H9 (cell line): ENCODE measurements at regions not wholly inside any gene's neighbourhood (a gene's known extent, or its start where the extent isn't known, plus 50 kb on each side); places are given as distances from the start of the nearest gene placed in this dataset.

Experiments used
- DNase-seq: peaks from one replicate; pipeline ENCODE4 v3.0.0-alpha.2; 2017
- H2AFZ ChIP-seq: one replicate; pipeline ENCODE4 v1.6.1; 2013; ENCODE audit warnings: mild to moderate bottlenecking, low read length, control low read depth, moderate library complexity
- H2AK5ac ChIP-seq: 2 replicates; pipeline ENCODE4 v1.6.1; 2013; ENCODE audit warnings: low read length, control low read depth, mixed read lengths; ENCODE audit not compliant: insufficient read length
- H2BK120ac ChIP-seq: one replicate; pipeline ENCODE4 v1.6.1; 2013; ENCODE audit warnings: low read depth, mild to moderate bottlenecking, low read length, control low read depth, inconsistent platforms; ENCODE audit not compliant: poor library complexity, severe bottlenecking
- H2BK12ac ChIP-seq: 2 replicates; pipeline ENCODE4 v1.6.1; 2013; ENCODE audit warnings: low read length, control low read depth, mixed read lengths, low read depth; ENCODE audit not compliant: insufficient read length
- H2BK15ac ChIP-seq: 2 replicates; pipeline ENCODE4 v1.6.1; 2013; ENCODE audit warnings: low read depth, low read length, control low read depth
- H2BK20ac ChIP-seq: one replicate; pipeline ENCODE4 v1.6.1; 2013; ENCODE audit warnings: low read depth, mild to moderate bottlenecking, low read length, control low read depth, inconsistent platforms; ENCODE audit not compliant: poor library complexity, severe bottlenecking
- H2BK5ac ChIP-seq: 2 replicates; pipeline ENCODE4 v1.6.1; 2013; ENCODE audit warnings: low read length, control low read depth, mixed read lengths; ENCODE audit not compliant: insufficient read length
- H3K14ac ChIP-seq: 2 replicates; pipeline ENCODE4 v1.6.1; 2013; ENCODE audit warnings: low read length, control low read depth; ENCODE audit not compliant: insufficient read depth
- H3K18ac ChIP-seq: 2 replicates; pipeline ENCODE4 v1.6.1; 2013; ENCODE audit warnings: low read depth, mild to moderate bottlenecking, mixed read lengths, low read length, control low read depth; ENCODE audit not compliant: insufficient read length
- H3K23ac ChIP-seq: 2 replicates; pipeline ENCODE4 v1.6.1; 2013; ENCODE audit warnings: low read length, control low read depth, mixed read lengths, low read depth; ENCODE audit not compliant: insufficient read length
- H3K23me2 ChIP-seq: 2 replicates; pipeline ENCODE4 v1.6.1; 2013; ENCODE audit warnings: low read depth, mild to moderate bottlenecking, mixed read lengths, low read length, control low read depth; ENCODE audit not compliant: insufficient read length, poor library complexity, severe bottlenecking
- H3K27ac ChIP-seq: 2 replicates; pipeline ENCODE4 v1.5.1; 2013; ENCODE audit warnings: low read length, control low read depth, mixed read lengths, low read depth; ENCODE audit not compliant: insufficient read length
- H3K27me3 ChIP-seq: 2 replicates; pipeline ENCODE4 v1.6.1; 2013; ENCODE audit warnings: low read length, control low read depth, inconsistent platforms; ENCODE audit not compliant: insufficient read depth
- H3K4ac ChIP-seq: 2 replicates; pipeline ENCODE4 v1.6.1; 2013; ENCODE audit warnings: low read depth, mild to moderate bottlenecking, control low read depth, inconsistent platforms, low read length, moderate library complexity
- H3K4me1 ChIP-seq: 2 replicates; pipeline ENCODE4 v1.6.1; 2013; ENCODE audit warnings: low read length, control low read depth, inconsistent platforms; ENCODE audit not compliant: insufficient read depth
- H3K4me2 ChIP-seq: 2 replicates; pipeline ENCODE4 v1.6.1; 2013; ENCODE audit warnings: low read length, control low read depth, mixed read lengths; ENCODE audit not compliant: insufficient read length, insufficient read depth
- H3K56ac ChIP-seq: 2 replicates; pipeline ENCODE4 v1.6.1; 2013; ENCODE audit warnings: low read depth, mild to moderate bottlenecking, mixed read lengths, low read length, control low read depth; ENCODE audit not compliant: insufficient read length
- H3K79me1 ChIP-seq: 2 replicates; pipeline ENCODE4 v1.6.1; 2013; ENCODE audit warnings: low read depth, mild to moderate bottlenecking, moderate library complexity, low read length, control low read depth, inconsistent platforms; ENCODE audit not compliant: insufficient read depth, poor library complexity, severe bottlenecking
- H3K79me2 ChIP-seq: 2 replicates; pipeline ENCODE4 v1.6.1; 2013; ENCODE audit warnings: low read length, control low read depth, inconsistent platforms; ENCODE audit not compliant: insufficient read depth
- H3K9ac ChIP-seq: 2 replicates; pipeline ENCODE4 v1.6.1; 2013; ENCODE audit warnings: low read length, control low read depth, mixed read lengths; ENCODE audit not compliant: insufficient read length; ENCODE audit errors: extremely low read depth
- H3K9me3 ChIP-seq: one replicate; pipeline ENCODE4 v1.6.1; 2013; ENCODE audit warnings: low read depth, low read length, inconsistent platforms; ENCODE audit not compliant: control insufficient read depth
- H3T11ph ChIP-seq: one replicate; pipeline ENCODE4 v1.6.1; 2013; ENCODE audit warnings: mild to moderate bottlenecking, low read length, control low read depth, inconsistent platforms
- H4K20me1 ChIP-seq: one replicate; pipeline ENCODE4 v1.6.1; 2013; ENCODE audit not compliant: control insufficient read depth, insufficient read length, insufficient read depth
- H4K5ac ChIP-seq: 2 replicates; pipeline ENCODE4 v1.6.1; 2013; ENCODE audit warnings: low read depth, mild to moderate bottlenecking, mixed read lengths, low read length, control low read depth; ENCODE audit not compliant: insufficient read length
- H4K8ac ChIP-seq: replicated peaks from 2 replicates; pipeline ENCODE4 v1.6.1; 2013; ENCODE audit warnings: low read length, control low read depth, mixed read lengths, low read depth; ENCODE audit not compliant: insufficient read length
- H4K91ac ChIP-seq: 2 replicates; pipeline ENCODE4 v1.6.1; 2013; ENCODE audit warnings: low read depth, mild to moderate bottlenecking, moderate library complexity, mixed read lengths, low read length, control low read depth; ENCODE audit not compliant: insufficient read length
- H3K27ac Mint-ChIP-seq, 3 experiments: 2 replicates in 2 of 3; 3 replicates in 1 of 3; pipeline ENCODE4 v1.8.0; 2020 to 2021; ENCODE audit warnings: mixed read lengths in 3 of 3, mild to moderate bottlenecking in 1 of 3, moderate library complexity in 1 of 3
- H3K27me3 Mint-ChIP-seq: 2 replicates; pipeline ENCODE4 v1.8.0; 2021; ENCODE audit warnings: low read depth, mild to moderate bottlenecking, moderate library complexity, mixed read lengths
- H3K36me3 Mint-ChIP-seq, 3 experiments: 2 replicates in 2 of 3; 3 replicates in 1 of 3; pipeline ENCODE4 v1.8.0; 2020 to 2021; ENCODE audit warnings: low read depth in 3 of 3, mixed read lengths in 3 of 3; ENCODE audit not compliant: insufficient read depth in 1 of 3
- H3K4me1 Mint-ChIP-seq, 2 experiments: 2 replicates each; pipeline ENCODE4 v1.8.0; 2020; ENCODE audit warnings: mixed read lengths in 2 of 2
- H3K4me3 Mint-ChIP-seq, 2 experiments: 2 replicates in 1 of 2; 3 replicates in 1 of 2; pipeline ENCODE4 v1.8.0; 2020 to 2021; ENCODE audit warnings: mild to moderate bottlenecking in 2 of 2, mixed read lengths in 2 of 2, moderate library complexity in 1 of 2
- H3K9me3 Mint-ChIP-seq, 2 experiments: 2 replicates in 1 of 2; 3 replicates in 1 of 2; pipeline ENCODE4 v1.8.0; 2020; ENCODE audit warnings: mild to moderate bottlenecking in 2 of 2, mixed read lengths in 2 of 2, moderate library complexity in 1 of 2
- WGBS: extraction: QIAGEN DNeasy Blood & Tissue Kit; methylation state at CpG from one replicate; pipeline ENCODE4 v1.1.7; 2013; ENCODE audit warnings: missing lambda C conversion rate, low lambda C conversion rate, mixed read lengths; ENCODE audit not compliant: insufficient read length; ENCODE audit errors: extremely low coverage; 5-methylcytosine and 5-hydroxymethylcytosine counted together
- TF ChIP-seq, protein P1 (sequence below): fragments of 200-600 bp; sonication (generic); conservative IDR thresholded peaks from 3 replicates; pipeline ENCODE4 v1.8.0; 2021; ENCODE audit warnings: antibody characterized with exemption, mild to moderate bottlenecking

DNA sequence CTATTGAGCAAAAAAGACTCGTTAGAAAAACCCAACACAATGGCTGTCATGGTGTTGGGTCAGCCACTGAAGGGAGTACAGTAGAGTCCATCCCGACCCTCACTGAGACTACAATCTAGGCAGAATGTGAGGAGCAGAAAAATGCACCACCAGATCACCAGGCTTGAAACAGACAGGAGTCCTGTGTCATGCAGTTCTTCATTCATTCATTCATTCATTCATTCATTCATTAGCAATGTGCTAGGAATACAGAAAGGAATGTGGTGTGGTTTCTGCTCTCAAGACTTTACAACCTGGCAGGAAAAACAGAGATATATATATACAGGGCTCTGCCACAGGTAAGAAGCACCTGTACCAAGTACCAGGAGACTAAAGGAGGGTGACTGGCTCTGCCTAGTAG lies 392.3 kb downstream of the OMA1 start:
- H4K8ac ChIP-seq: no peak overlapping the region
- H3K23me2 ChIP-seq: no peaks in the 10 kb centered on the region
- no peak overlapping the region for H2BK20ac ChIP-seq
- no peak overlapping the region for H3K9ac ChIP-seq
- H2BK15ac ChIP-seq: no peak overlapping the region
- Mint-ChIP-seq H3K4me1 (peaks cover 14 to 23% of the 10 kb centered on the region in 2 experiments), H3K36me3 (no peaks in the 10 kb centered on the region; a peak in 1 of 7 replicates), H3K27ac (no peak overlapping the region; a peak in 1 of 7 replicates), H3K9me3 (no peaks in the 10 kb centered on the region), H3K27me3 (no peaks in the 10 kb centered on the region), H3K4me3 (no peak overlapping the region)
- H3K27ac ChIP-seq: no peak overlapping the region
- H3K4me1 ChIP-seq: peaks cover 3% of the 10 kb centered on the region; the same call in 1 of the 2 replicates
- no peak overlapping the region for H2BK12ac ChIP-seq
- no peak overlapping the region for H2AFZ ChIP-seq
- H4K5ac ChIP-seq: no peak overlapping the region
- H2AK5ac ChIP-seq: no peak overlapping the region
- H3K9me3 ChIP-seq: no peaks in the 10 kb centered on the region
- no peaks in the 10 kb centered on the region for H3K79me2 ChIP-seq
- H3K79me1 ChIP-seq: no peaks in the 10 kb centered on the region
- H3K27me3 ChIP-seq: no peaks in the 10 kb centered on the region
- no peak overlapping the region for H3T11ph ChIP-seq
- TF ChIP-seq, protein P1, sequence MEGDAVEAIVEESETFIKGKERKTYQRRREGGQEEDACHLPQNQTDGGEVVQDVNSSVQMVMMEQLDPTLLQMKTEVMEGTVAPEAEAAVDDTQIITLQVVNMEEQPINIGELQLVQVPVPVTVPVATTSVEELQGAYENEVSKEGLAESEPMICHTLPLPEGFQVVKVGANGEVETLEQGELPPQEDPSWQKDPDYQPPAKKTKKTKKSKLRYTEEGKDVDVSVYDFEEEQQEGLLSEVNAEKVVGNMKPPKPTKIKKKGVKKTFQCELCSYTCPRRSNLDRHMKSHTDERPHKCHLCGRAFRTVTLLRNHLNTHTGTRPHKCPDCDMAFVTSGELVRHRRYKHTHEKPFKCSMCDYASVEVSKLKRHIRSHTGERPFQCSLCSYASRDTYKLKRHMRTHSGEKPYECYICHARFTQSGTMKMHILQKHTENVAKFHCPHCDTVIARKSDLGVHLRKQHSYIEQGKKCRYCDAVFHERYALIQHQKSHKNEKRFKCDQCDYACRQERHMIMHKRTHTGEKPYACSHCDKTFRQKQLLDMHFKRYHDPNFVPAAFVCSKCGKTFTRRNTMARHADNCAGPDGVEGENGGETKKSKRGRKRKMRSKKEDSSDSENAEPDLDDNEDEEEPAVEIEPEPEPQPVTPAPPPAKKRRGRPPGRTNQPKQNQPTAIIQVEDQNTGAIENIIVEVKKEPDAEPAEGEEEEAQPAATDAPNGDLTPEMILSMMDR: no peak
- no peak overlapping the region for H4K91ac ChIP-seq
- H3K23ac ChIP-seq: no peak overlapping the region
- no peak overlapping the region for H2BK5ac ChIP-seq
- no peaks in the 10 kb centered on the region for H4K20me1 ChIP-seq
- H3K4ac ChIP-seq: no peak overlapping the region
- H3K4me2 ChIP-seq: no peak overlapping the region
- no peak overlapping the region for H3K56ac ChIP-seq
- H3K14ac ChIP-seq: no peak overlapping the region
- no CpG with 5 or more reads among the region's 2 CpGs for WGBS
- no peak for DNase-seq
- H2BK120ac ChIP-seq: no peak overlapping the region
- H3K18ac ChIP-seq: no peak overlapping the region
